Activated CD4-positive, alpha-beta T cell treated with anti-CD3 and anti-CD28 coated beads, Interleukin-2, Interleukin-4, amounts not matched to agents 100 ng/mL and 50 ng/mL, durations not matched to agents 16 hours and 8 hours (primary cell): ENCODE measurements at regions not wholly inside any gene's neighbourhood (a gene's known extent, or its start where the extent isn't known, plus 50 kb on each side); places are given as distances from the start of the nearest gene placed in this dataset.

Experiments used
- DNase-seq: peaks from one replicate; pipeline ENCODE4 v3.0.0-alpha.2; 2020; ENCODE audit warnings: low spot score

- no peak for DNase-seq
These were observed 299.9 kb downstream of the CSNK1G3 start for GRCh38 chr5:123811831-123812230.

- no peak for DNase-seq
These were observed 298.9 kb downstream of the CSNK1G3 start for GRCh38 chr5:123810746-123811340.

GRCh38 chr5:123810253-123810652 lies 298.3 kb downstream of the CSNK1G3 start:
- DNase-seq, result no peak

- no peak for DNase-seq
These were observed 297.7 kb downstream of the CSNK1G3 start for GRCh38 chr5:123809594-123810221.

- DNase-seq, result no peak
These were observed 296.7 kb downstream of the CSNK1G3 start for GRCh38 chr5:123808461-123809380.

GRCh38 chr5:123807177-123807945 lies 295.4 kb downstream of the CSNK1G3 start:
- no peak for DNase-seq

- DNase-seq, result no peak
These were observed 294.7 kb downstream of the CSNK1G3 start for GRCh38 chr5:123806644-123807043.

- no peak for DNase-seq
These were observed 293.3 kb downstream of the CSNK1G3 start for GRCh38 chr5:123805300-123805699.

- DNase-seq, result no peak
These were observed 291.4 kb downstream of the CSNK1G3 start for GRCh38 chr5:123803359-123803758.

- DNase-seq, result no peak
These were observed 290.4 kb downstream of the CSNK1G3 start for GRCh38 chr5:123802298-123802951.

GRCh38 chr5:123800640-123801039 lies 288.7 kb downstream of the CSNK1G3 start:
- no peak for DNase-seq

- DNase-seq, result no peak
These were observed 283.7 kb downstream of the CSNK1G3 start for GRCh38 chr5:123795688-123796087.

- DNase-seq, result no peak
These were observed 278.2 kb downstream of the CSNK1G3 start for GRCh38 chr5:123790226-123790625.

- DNase-seq, result no peak
These were observed 275.7 kb downstream of the CSNK1G3 start for GRCh38 chr5:123787635-123788034.

- DNase-seq, result no peak
These were observed 275.2 kb downstream of the CSNK1G3 start for GRCh38 chr5:123787136-123787535.

- DNase-seq, result no peak
These were observed 274.4 kb downstream of the CSNK1G3 start for GRCh38 chr5:123786411-123786810.

GRCh38 chr5:123785162-123786071 lies 273.4 kb downstream of the CSNK1G3 start:
- DNase-seq, result no peak

- DNase-seq, result no peak
These were observed 271.4 kb downstream of the CSNK1G3 start for GRCh38 chr5:123783421-123783820.

GRCh38 chr5:123778641-123779040 lies 266.7 kb downstream of the CSNK1G3 start:
- DNase-seq, result no peak

GRCh38 chr5:123776761-123777160 lies 264.8 kb downstream of the CSNK1G3 start:
- no peak for DNase-seq

- no peak for DNase-seq
These were observed 259.7 kb downstream of the CSNK1G3 start for GRCh38 chr5:123771715-123772114.
